H9 (cell line): ENCODE measurements at regions not wholly inside any gene's neighbourhood (a gene's known extent, or its start where the extent isn't known, plus 50 kb on each side); places are given as distances from the start of the nearest gene placed in this dataset.

ENCODE experiments used
- DNase-seq: peaks from one replicate; pipeline ENCODE4 v3.0.0-alpha.2; 2017
- H2AFZ ChIP-seq: one replicate; pipeline ENCODE4 v1.6.1; 2013; ENCODE audit warnings: mild to moderate bottlenecking, low read length, control low read depth, moderate library complexity
- H2AK5ac ChIP-seq: 2 replicates; pipeline ENCODE4 v1.6.1; 2013; ENCODE audit warnings: low read length, control low read depth, mixed read lengths; ENCODE audit not compliant: insufficient read length
- H2BK120ac ChIP-seq: one replicate; pipeline ENCODE4 v1.6.1; 2013; ENCODE audit warnings: low read depth, mild to moderate bottlenecking, low read length, control low read depth, inconsistent platforms; ENCODE audit not compliant: poor library complexity, severe bottlenecking
- H2BK12ac ChIP-seq: 2 replicates; pipeline ENCODE4 v1.6.1; 2013; ENCODE audit warnings: low read length, control low read depth, mixed read lengths, low read depth; ENCODE audit not compliant: insufficient read length
- H2BK15ac ChIP-seq: 2 replicates; pipeline ENCODE4 v1.6.1; 2013; ENCODE audit warnings: low read depth, low read length, control low read depth
- H2BK20ac ChIP-seq: one replicate; pipeline ENCODE4 v1.6.1; 2013; ENCODE audit warnings: low read depth, mild to moderate bottlenecking, low read length, control low read depth, inconsistent platforms; ENCODE audit not compliant: poor library complexity, severe bottlenecking
- H2BK5ac ChIP-seq: 2 replicates; pipeline ENCODE4 v1.6.1; 2013; ENCODE audit warnings: low read length, control low read depth, mixed read lengths; ENCODE audit not compliant: insufficient read length
- H3K14ac ChIP-seq: 2 replicates; pipeline ENCODE4 v1.6.1; 2013; ENCODE audit warnings: low read length, control low read depth; ENCODE audit not compliant: insufficient read depth
- H3K18ac ChIP-seq: 2 replicates; pipeline ENCODE4 v1.6.1; 2013; ENCODE audit warnings: low read depth, mild to moderate bottlenecking, mixed read lengths, low read length, control low read depth; ENCODE audit not compliant: insufficient read length
- H3K23ac ChIP-seq: 2 replicates; pipeline ENCODE4 v1.6.1; 2013; ENCODE audit warnings: low read length, control low read depth, mixed read lengths, low read depth; ENCODE audit not compliant: insufficient read length
- H3K23me2 ChIP-seq: 2 replicates; pipeline ENCODE4 v1.6.1; 2013; ENCODE audit warnings: low read depth, mild to moderate bottlenecking, mixed read lengths, low read length, control low read depth; ENCODE audit not compliant: insufficient read length, poor library complexity, severe bottlenecking
- H3K27ac ChIP-seq: 2 replicates; pipeline ENCODE4 v1.5.1; 2013; ENCODE audit warnings: low read length, control low read depth, mixed read lengths, low read depth; ENCODE audit not compliant: insufficient read length
- H3K27me3 ChIP-seq: 2 replicates; pipeline ENCODE4 v1.6.1; 2013; ENCODE audit warnings: low read length, control low read depth, inconsistent platforms; ENCODE audit not compliant: insufficient read depth
- H3K4ac ChIP-seq: 2 replicates; pipeline ENCODE4 v1.6.1; 2013; ENCODE audit warnings: low read depth, mild to moderate bottlenecking, control low read depth, inconsistent platforms, low read length, moderate library complexity
- H3K4me1 ChIP-seq: 2 replicates; pipeline ENCODE4 v1.6.1; 2013; ENCODE audit warnings: low read length, control low read depth, inconsistent platforms; ENCODE audit not compliant: insufficient read depth
- H3K4me2 ChIP-seq: 2 replicates; pipeline ENCODE4 v1.6.1; 2013; ENCODE audit warnings: low read length, control low read depth, mixed read lengths; ENCODE audit not compliant: insufficient read length, insufficient read depth
- H3K56ac ChIP-seq: 2 replicates; pipeline ENCODE4 v1.6.1; 2013; ENCODE audit warnings: low read depth, mild to moderate bottlenecking, mixed read lengths, low read length, control low read depth; ENCODE audit not compliant: insufficient read length
- H3K79me1 ChIP-seq: 2 replicates; pipeline ENCODE4 v1.6.1; 2013; ENCODE audit warnings: low read depth, mild to moderate bottlenecking, moderate library complexity, low read length, control low read depth, inconsistent platforms; ENCODE audit not compliant: insufficient read depth, poor library complexity, severe bottlenecking
- H3K79me2 ChIP-seq: 2 replicates; pipeline ENCODE4 v1.6.1; 2013; ENCODE audit warnings: low read length, control low read depth, inconsistent platforms; ENCODE audit not compliant: insufficient read depth
- H3K9ac ChIP-seq: 2 replicates; pipeline ENCODE4 v1.6.1; 2013; ENCODE audit warnings: low read length, control low read depth, mixed read lengths; ENCODE audit not compliant: insufficient read length; ENCODE audit errors: extremely low read depth
- H3K9me3 ChIP-seq: one replicate; pipeline ENCODE4 v1.6.1; 2013; ENCODE audit warnings: low read depth, low read length, inconsistent platforms; ENCODE audit not compliant: control insufficient read depth
- H3T11ph ChIP-seq: one replicate; pipeline ENCODE4 v1.6.1; 2013; ENCODE audit warnings: mild to moderate bottlenecking, low read length, control low read depth, inconsistent platforms
- H4K20me1 ChIP-seq: one replicate; pipeline ENCODE4 v1.6.1; 2013; ENCODE audit not compliant: control insufficient read depth, insufficient read length, insufficient read depth
- H4K5ac ChIP-seq: 2 replicates; pipeline ENCODE4 v1.6.1; 2013; ENCODE audit warnings: low read depth, mild to moderate bottlenecking, mixed read lengths, low read length, control low read depth; ENCODE audit not compliant: insufficient read length
- H4K8ac ChIP-seq: replicated peaks from 2 replicates; pipeline ENCODE4 v1.6.1; 2013; ENCODE audit warnings: low read length, control low read depth, mixed read lengths, low read depth; ENCODE audit not compliant: insufficient read length
- H4K91ac ChIP-seq: 2 replicates; pipeline ENCODE4 v1.6.1; 2013; ENCODE audit warnings: low read depth, mild to moderate bottlenecking, moderate library complexity, mixed read lengths, low read length, control low read depth; ENCODE audit not compliant: insufficient read length
- H3K27ac Mint-ChIP-seq, 3 experiments: 2 replicates in 2 of 3; 3 replicates in 1 of 3; pipeline ENCODE4 v1.8.0; 2020 to 2021; ENCODE audit warnings: mixed read lengths in 3 of 3, mild to moderate bottlenecking in 1 of 3, moderate library complexity in 1 of 3
- H3K27me3 Mint-ChIP-seq: 2 replicates; pipeline ENCODE4 v1.8.0; 2021; ENCODE audit warnings: low read depth, mild to moderate bottlenecking, moderate library complexity, mixed read lengths
- H3K36me3 Mint-ChIP-seq, 3 experiments: 2 replicates in 2 of 3; 3 replicates in 1 of 3; pipeline ENCODE4 v1.8.0; 2020 to 2021; ENCODE audit warnings: low read depth in 3 of 3, mixed read lengths in 3 of 3; ENCODE audit not compliant: insufficient read depth in 1 of 3
- H3K4me1 Mint-ChIP-seq, 2 experiments: 2 replicates each; pipeline ENCODE4 v1.8.0; 2020; ENCODE audit warnings: mixed read lengths in 2 of 2
- H3K4me3 Mint-ChIP-seq, 2 experiments: 2 replicates in 1 of 2; 3 replicates in 1 of 2; pipeline ENCODE4 v1.8.0; 2020 to 2021; ENCODE audit warnings: mild to moderate bottlenecking in 2 of 2, mixed read lengths in 2 of 2, moderate library complexity in 1 of 2
- H3K9me3 Mint-ChIP-seq, 2 experiments: 2 replicates in 1 of 2; 3 replicates in 1 of 2; pipeline ENCODE4 v1.8.0; 2020; ENCODE audit warnings: mild to moderate bottlenecking in 2 of 2, mixed read lengths in 2 of 2, moderate library complexity in 1 of 2
- CTCF ChIP-seq: fragments of 200-600 bp; sonication (generic); conservative IDR thresholded peaks from 3 replicates; pipeline ENCODE4 v1.8.0; 2021; ENCODE audit warnings: antibody characterized with exemption, mild to moderate bottlenecking
- WGBS: extraction: QIAGEN DNeasy Blood & Tissue Kit; methylation state at CpG from one replicate; pipeline ENCODE4 v1.1.7; 2013; ENCODE audit warnings: missing lambda C conversion rate, low lambda C conversion rate, mixed read lengths; ENCODE audit not compliant: insufficient read length; ENCODE audit errors: extremely low coverage; 5-methylcytosine and 5-hydroxymethylcytosine counted together

GRCh38 chr2:2779727-2780126 is 448.7 kb upstream of the MYT1L start:
- no peak overlapping the region for H3K27ac ChIP-seq
- H4K20me1 ChIP-seq = no peaks in the 10 kb centered on the region
- H4K8ac ChIP-seq = no peak overlapping the region
- H2AFZ ChIP-seq = no peak overlapping the region
- H2BK120ac ChIP-seq = no peak overlapping the region
- no peak overlapping the region for H2BK20ac ChIP-seq
- H3K9me3 ChIP-seq = no peaks in the 10 kb centered on the region
- no peak for DNase-seq
- H3K4ac ChIP-seq = no peak overlapping the region
- H3K23ac ChIP-seq = no peak overlapping the region
- no peak overlapping the region for H2AK5ac ChIP-seq
- no peak overlapping the region for H3K4me2 ChIP-seq
- Mint-ChIP-seq H3K27me3 (peaks cover 49% of the 10 kb centered on the region), H3K27ac (no peak overlapping the region), H3K4me3 (no peak overlapping the region), H3K9me3 (peaks cover 26 to 30% of the 10 kb centered on the region in 2 experiments), H3K4me1 (no peaks in the 10 kb centered on the region), H3K36me3 (peaks cover 7 to 23% (median 11%) of the 10 kb centered on the region in 3 experiments; a peak in 6 of 7 replicates)
- no peaks in the 10 kb centered on the region for H3K79me2 ChIP-seq
- H3K4me1 ChIP-seq = no peaks in the 10 kb centered on the region
- no peak overlapping the region for H3K56ac ChIP-seq
- no peaks in the 10 kb centered on the region for H3K27me3 ChIP-seq
- H4K91ac ChIP-seq = no peak overlapping the region
- H3K18ac ChIP-seq = no peak overlapping the region
- WGBS = no CpG with 5 or more reads among the region's 3 CpGs
- no peak overlapping the region for H4K5ac ChIP-seq
- no peak overlapping the region for H2BK15ac ChIP-seq
- no peak overlapping the region for H3T11ph ChIP-seq
- H3K14ac ChIP-seq = no peak overlapping the region
- no peak overlapping the region for H3K9ac ChIP-seq
- H3K79me1 ChIP-seq = no peaks in the 10 kb centered on the region
- no peaks in the 10 kb centered on the region for H3K23me2 ChIP-seq
- no peak overlapping the region for H2BK5ac ChIP-seq
- TF ChIP-seq CTCF = no peak
- H2BK12ac ChIP-seq = no peak overlapping the region
